CD4-positive, alpha-beta T cell treated with Interleukin-10 for 1 hour (primary cell): ENCODE measurements at regions not wholly inside any gene's neighbourhood (a gene's known extent, or its start where the extent isn't known, plus 50 kb on each side); places are given as distances from the start of the nearest gene placed in this dataset.

Source experiments
- DNase-seq: peaks from one replicate; pipeline ENCODE4 v3.0.0-alpha.2; 2020

GRCh38 chr18:78771496-78772359, 207.9 kb upstream of the SALL3 start:
- DNase-seq, result no peak

- no peak for DNase-seq
Observed at GRCh38 chr18:78772360-78773302, 207.0 kb upstream of the SALL3 start.

DNA sequence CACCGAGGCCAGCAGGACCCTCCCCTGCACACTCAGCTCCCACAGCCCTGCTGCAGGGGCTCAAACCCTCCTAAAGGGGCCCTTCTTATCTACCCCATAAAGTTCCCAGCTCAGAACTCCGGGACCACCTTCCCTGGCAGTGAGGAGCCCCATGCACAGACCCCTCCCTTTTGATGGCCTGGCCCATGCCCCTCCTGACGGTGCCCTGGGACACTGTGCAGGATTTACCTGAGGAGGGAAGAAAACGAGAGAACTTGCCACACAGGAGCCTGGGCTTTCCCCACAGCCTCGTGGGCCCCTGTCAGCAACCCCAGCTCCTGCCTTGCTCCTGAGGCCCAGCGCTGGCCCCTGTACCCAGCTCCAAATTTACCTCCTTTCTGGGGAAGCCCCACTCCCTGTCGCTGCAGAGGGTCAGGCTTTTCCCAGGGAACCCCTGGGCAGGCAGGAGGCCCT, 206.3 kb upstream of the SALL3 start:
- no peak for DNase-seq

- DNase-seq, result no peak
Observed at GRCh38 chr18:78773819-78774218, 205.8 kb upstream of the SALL3 start.

DNA sequence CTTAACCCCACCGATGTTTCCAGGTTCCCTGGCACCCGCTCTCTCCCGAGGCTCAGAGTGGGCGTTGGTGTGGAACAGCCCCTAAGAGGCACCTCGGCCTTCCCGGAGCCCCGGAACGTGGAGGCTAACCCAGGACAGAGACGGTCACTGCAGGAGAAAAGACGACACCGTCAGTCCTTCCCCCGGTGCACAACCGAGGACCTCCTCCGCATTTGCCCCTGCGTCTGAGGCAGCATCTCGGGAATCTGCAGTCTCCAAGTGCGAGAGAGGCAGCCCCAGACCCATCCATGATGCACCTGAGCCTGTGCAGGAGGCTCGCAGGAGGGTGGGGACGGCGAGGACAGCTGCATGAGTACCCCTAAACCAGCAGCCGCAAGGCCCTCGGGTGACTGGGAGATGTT, 204.9 kb upstream of the SALL3 start:
- DNase-seq, result no peak

DNA sequence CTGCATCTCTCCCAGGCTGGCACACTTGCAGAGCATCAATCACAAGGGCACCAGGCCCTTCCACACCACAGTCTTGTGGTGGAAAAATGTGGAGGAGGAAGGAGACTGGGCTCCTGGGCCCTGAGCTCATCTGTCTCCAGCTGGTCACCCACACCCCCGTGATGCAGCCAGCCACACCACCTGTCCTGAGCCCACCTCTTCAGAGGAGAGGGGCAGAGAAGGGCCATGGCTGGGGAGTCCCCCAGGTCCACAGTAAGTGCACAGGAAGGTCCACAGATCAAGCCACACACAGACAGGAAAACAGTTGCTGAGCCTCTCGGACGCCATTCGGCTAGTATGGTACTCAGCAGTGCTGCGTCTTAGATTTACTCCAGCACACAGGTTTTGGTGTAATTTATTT, 203.5 kb upstream of the SALL3 start:
- no peak for DNase-seq

- no peak for DNase-seq
Observed at GRCh38 chr18:78776706-78777285, 202.8 kb upstream of the SALL3 start.

- DNase-seq, result no peak
Observed at GRCh38 chr18:78777992-78778391, 201.6 kb upstream of the SALL3 start.

DNA sequence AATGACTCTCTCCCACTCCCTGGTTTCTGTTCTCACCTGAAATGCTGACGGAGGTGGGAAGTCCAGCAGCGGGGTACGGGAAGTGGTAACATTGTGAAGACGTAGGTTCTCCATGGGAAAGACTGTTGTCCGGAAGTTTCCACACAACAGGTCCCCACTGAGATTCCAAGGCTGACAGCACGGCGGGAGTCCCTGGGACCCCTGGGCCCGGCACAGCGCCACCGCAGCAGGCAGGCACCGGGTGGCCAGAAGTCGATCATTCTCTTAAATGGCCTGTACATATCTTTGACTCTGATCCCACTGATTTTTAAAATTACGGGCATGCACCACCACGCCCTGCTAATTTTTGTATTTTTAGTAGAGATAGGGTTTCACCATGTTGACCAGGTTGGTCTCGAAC, 201.0 kb upstream of the SALL3 start:
- DNase-seq, result no peak

- DNase-seq, result no peak
Observed at GRCh38 chr18:78779996-78780718, 199.5 kb upstream of the SALL3 start.

DNA sequence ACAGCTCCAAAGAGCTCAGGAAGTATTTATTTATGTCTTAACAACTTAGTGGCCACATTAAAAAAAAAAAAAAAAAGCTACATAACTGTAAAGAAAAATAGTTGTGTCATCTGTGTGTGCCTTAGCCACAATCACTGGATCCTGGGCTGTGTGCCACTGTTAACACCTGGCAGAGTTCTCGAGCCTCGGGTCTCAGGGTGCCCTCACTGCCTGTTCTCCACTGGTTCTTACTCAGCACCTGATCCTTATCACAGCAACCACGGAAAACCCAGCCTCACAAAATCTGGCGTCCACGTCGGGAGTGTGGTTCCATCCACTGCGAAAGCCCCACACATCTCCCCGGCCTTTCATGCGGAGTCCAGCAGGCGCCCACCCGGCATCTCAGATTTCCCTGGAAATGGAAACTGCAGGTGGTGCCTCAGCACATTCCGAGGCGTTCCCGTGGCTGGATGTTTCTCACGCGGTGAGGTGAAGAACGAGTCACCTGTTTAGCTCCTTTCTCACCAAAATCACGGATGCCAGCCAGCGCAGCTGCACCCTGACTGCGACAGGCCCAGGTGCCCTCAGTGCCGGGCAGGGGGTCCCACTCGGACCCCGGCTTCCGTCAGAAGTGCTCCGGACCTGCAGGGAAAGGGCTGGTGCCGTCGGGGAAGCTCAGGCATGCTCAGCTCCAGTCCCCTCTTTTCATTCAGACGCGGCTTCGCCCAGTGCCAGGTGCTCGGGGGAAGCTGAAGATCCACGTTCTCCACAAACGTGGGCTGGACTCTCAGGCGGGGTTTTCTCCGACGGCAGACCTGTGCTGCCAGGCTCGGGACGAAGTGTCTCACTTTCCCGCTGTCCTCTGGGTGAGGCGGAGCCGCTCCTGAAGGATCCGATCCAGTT, 198.7 kb upstream of the SALL3 start:
- DNase-seq, result no peak

- no peak for DNase-seq
Observed at GRCh38 chr18:78781601-78781960, 198.0 kb upstream of the SALL3 start.

- DNase-seq, result no peak
Observed at GRCh38 chr18:78782951-78783563, 196.6 kb upstream of the SALL3 start.

- no peak for DNase-seq
Observed at GRCh38 chr18:78783564-78783960, 196.1 kb upstream of the SALL3 start.

- DNase-seq, result no peak
Observed at GRCh38 chr18:78784861-78785260, 194.8 kb upstream of the SALL3 start.

GRCh38 chr18:78785706-78786105, 193.9 kb upstream of the SALL3 start:
- no peak for DNase-seq

GRCh38 chr18:78786776-78787175, 192.8 kb upstream of the SALL3 start:
- no peak for DNase-seq

- no peak for DNase-seq
Observed at GRCh38 chr18:78787751-78788150, 191.9 kb upstream of the SALL3 start.

DNA sequence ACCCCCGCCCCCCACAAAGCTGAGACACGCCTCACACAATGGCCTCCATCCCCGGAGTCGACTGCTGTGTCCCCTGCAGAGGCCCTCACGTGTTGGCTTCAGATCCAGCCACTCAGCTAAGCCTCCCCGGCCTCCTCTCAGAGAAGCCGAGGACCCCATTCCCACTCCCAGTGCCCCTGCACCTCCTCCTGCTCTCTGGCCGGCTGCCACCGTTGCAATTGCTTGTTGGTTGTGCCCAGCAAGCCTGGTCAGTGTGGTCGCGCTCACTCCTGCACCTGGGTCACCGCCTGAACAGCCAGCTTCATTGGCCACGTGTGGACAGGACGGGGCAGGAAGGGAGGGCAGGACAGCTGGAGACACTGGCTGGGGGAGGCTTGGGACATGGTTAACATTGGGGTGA, 191.5 kb upstream of the SALL3 start:
- DNase-seq, result no peak

DNA sequence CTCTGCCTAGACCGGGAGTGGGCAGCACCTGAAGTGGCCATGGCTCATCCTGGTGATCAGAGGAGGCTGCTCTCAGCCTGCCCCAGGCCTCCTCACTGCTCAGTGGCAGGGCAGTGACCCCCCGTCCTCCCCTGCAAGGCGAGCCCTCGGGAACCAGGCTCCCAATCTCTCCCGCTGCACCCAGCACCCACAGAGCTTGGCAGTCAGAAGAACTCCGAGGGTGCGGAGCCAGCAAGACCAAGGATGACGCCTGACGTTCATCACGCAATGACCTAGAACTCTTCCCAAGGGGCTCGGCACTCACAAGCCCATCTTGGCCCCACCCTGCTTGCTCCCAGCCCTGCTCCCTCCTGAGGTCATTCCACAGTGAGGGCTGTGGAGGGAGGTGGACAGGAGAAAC, 189.8 kb upstream of the SALL3 start:
- DNase-seq, result no peak

DNA sequence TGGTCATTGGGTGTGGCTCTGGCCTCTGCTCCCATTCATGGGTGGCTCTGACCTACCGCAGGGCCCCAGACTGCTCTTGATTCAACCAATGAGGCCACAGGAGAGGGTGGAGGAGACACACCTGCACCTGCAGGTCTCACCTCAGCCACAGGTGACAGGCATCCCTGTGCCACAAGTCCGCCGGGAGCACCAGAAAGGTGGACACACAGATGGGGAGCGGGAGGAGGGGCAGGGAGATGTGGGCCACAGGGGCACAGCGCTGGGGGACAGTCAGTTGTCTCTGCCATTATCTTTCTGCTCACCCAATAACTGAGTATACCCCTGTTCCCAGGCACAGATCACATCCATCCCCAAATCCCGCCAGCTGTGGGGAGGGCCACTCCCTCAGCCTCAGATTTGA, 189.1 kb upstream of the SALL3 start:
- no peak for DNase-seq
